ENCODE measurements at regions not wholly inside any gene's neighbourhood (a gene's known extent, or its start where the extent isn't known, plus 50 kb on each side); places are given as distances from the start of the nearest gene placed in this dataset.

GRCh38 chr14:86847140-86847539 is 1145.8 kb downstream of the GALC start:
- TF ChIP-seq EZH2phosphoT487 (IDR thresholded peaks at IDR 0.05; ENCODE audit: borderline replicate concordance, low read length), result no peak
- TF ChIP-seq CTCF (IDR thresholded peaks at IDR 0.05; ENCODE audit: low read depth, low read length, poor library complexity, severe bottlenecking), result no peak
